ENCODE measurements at regions not wholly inside any gene's neighbourhood (a gene's known extent, or its start where the extent isn't known, plus 50 kb on each side); places are given as distances from the start of the nearest gene placed in this dataset.

DNA sequence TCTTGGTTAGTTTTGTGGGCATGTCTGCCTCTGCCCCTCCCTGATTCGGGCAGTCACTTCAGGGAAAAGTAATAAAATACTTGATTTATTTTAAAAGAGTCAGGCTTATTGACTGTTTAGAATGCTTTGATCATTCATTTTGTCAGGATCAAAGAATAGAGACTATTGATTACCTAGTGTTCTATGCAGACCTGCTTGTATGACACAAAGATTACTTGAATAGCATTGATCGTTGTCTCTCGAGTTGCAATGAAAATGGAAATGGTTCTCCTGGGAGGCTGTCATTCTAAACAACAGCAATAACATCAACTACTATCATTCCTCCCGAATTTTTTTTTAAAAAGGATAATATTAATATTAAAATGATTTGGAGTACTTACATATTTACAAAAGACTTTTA, 133.2 kb upstream of the DMAC1 start:
- ATAC-seq (ENCODE audit: low FRiP score) (no peak), DNase-seq (ENCODE audit: low spot score) (no peak)

DNA sequence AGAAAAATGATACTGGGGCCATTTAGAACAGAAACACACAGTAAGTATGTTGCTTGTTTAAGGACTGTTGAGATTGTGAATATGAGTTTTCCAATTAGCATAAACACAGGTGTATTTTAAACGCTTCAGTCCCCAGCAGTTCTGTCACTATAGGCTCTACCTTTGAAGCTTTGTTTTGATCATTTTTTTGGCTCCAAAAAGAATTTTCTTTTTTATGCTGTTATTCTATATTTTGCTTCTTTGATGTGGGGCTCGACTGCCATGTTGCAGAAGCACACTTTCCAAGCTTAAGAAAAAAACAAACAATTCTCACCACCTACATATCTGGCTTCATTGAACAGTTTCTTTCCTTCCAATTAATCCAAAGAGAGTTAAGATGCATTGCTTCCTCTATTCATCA, 131.0 kb upstream of the DMAC1 start:
- TF ChIP-seq, protein P1, sequence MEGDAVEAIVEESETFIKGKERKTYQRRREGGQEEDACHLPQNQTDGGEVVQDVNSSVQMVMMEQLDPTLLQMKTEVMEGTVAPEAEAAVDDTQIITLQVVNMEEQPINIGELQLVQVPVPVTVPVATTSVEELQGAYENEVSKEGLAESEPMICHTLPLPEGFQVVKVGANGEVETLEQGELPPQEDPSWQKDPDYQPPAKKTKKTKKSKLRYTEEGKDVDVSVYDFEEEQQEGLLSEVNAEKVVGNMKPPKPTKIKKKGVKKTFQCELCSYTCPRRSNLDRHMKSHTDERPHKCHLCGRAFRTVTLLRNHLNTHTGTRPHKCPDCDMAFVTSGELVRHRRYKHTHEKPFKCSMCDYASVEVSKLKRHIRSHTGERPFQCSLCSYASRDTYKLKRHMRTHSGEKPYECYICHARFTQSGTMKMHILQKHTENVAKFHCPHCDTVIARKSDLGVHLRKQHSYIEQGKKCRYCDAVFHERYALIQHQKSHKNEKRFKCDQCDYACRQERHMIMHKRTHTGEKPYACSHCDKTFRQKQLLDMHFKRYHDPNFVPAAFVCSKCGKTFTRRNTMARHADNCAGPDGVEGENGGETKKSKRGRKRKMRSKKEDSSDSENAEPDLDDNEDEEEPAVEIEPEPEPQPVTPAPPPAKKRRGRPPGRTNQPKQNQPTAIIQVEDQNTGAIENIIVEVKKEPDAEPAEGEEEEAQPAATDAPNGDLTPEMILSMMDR (IDR thresholded peaks at IDR 0.05): no peak
- ATAC-seq (ENCODE audit: low FRiP score): no peak

More for the DNA sequence above, 133.2 kb upstream of the DMAC1 start:
- TF ChIP-seq, protein P1 (IDR thresholded peaks at IDR 0.05): no peak

DNA sequence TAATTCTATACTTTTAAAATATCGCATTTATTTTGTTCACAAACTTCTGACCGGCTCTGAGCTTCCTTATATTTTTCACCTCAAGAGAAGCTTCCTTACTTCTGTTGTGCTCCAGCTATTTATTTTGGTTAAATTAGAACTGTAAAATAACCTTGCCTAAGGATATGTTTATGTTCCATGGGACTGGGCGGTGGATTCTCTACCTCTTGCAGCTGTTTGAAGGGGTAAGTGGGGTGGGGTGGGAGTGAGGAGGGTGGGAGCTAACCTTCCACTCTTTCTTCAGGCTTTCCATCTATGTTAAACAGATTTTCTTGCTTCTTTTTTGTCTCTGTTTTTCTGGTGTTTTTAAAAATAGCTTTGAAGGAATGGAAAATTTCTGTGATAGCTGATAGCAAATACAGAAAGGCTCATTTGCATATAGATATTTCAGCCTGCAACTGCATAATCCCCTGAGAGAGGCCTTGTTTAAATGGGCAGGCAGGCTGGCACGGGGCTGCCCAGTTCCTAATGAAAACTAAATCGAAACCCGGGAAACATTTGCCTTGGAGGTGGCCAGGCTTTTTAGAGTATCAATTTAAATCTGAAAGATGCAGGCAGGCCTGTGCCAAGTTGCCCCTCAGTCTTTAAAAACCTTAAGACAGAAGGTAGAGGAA, 122.1 kb upstream of the DMAC1 start:
- DNase-seq (ENCODE audit: low spot score) (no peak), ATAC-seq (ENCODE audit: low FRiP score) (no peak)
- TF ChIP-seq, protein P1 (IDR thresholded peaks at IDR 0.05): no peak

More for the DNA sequence above, 131.0 kb upstream of the DMAC1 start:
- no peak for DNase-seq (ENCODE audit: low spot score)

DNA sequence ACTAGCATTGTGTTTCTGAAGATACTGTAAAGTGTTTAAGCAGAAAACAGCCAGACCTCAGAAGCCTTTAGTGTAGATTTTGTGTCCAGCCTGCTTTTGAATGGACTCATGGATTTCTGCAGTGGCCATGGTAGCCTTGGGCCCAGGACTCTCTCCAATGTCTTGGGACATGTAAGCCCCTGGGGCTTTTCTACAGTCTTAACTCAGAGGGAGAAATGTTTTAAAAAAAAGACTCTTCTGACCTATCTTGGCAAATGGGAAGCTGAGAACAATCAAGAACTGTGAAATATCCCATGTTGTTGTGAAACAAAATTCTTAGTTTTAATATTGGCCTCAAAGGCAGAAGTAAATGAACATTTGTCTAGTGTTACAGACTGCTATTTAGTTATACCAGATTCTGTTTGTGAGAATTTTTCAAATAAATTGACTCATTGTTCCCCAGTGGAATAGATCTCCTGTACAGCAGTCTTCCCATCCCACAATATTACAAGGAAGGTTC, 112.5 kb upstream of the DMAC1 start:
- ATAC-seq (ENCODE audit: low FRiP score) (no peak), DNase-seq (ENCODE audit: low spot score) (no peak)
- TF ChIP-seq, protein P1 (IDR thresholded peaks at IDR 0.05): no peak

DNA sequence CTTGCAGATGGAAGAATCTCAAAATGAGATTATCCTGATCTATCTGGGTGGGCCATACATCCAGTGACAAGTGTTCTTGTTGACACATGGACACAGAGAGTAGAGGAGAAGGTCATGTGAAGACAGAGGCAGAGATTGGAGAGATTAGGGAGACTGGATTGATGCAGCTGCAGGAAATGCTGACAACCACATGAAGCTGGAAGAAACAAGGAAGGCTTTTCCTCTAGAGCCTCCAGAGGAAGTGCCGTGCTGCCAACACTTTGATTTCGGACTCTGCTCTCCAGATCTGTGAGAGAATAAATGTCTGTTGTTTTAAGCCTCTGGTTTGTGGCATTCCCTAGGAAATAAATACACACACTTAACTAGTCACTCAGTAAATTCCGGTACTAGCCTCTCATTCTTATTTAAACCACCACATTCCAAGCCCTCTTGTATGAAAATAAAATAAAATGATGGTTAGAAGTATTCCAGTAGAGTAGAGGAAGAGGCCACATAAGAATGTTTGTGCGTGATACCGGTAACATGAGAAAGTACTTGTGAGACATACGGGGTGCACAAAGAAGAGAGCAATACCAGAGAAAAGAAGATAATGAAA, 110.9 kb upstream of the DMAC1 start:
- no peak for DNase-seq (ENCODE audit: low spot score)
- no peak for ATAC-seq (ENCODE audit: low FRiP score)
- TF ChIP-seq, protein P1 (IDR thresholded peaks at IDR 0.05): no peak

DNA sequence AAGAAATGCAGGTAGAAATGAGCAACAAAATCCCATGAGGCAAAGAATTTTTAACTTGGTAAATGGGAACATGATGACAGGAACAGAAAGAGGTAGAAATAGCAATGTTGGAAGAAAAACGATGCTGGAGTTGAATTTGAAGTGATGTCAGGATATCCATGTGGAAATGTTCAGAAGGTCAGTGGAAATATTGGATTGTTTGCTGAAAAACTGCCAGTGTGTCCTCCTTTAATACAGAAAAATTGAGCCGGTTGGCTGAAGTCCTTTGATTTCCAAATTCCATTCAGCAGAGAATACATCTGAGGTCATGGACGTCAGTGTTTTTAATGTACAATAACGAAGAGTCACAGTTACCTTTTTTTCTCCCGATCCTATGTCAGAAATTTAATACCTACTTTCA, 110.0 kb upstream of the DMAC1 start:
- DNase-seq (ENCODE audit: low spot score) (no peak), ATAC-seq (ENCODE audit: low FRiP score) (no peak)
- TF ChIP-seq, protein P1 (IDR thresholded peaks at IDR 0.05): no peak
